ENCODE measurements at regions not wholly inside any gene's neighbourhood (a gene's known extent, or its start where the extent isn't known, plus 50 kb on each side); places are given as distances from the start of the nearest gene placed in this dataset.

GRCh38 chrX:23610495-23610894, 56.8 kb upstream of the PRDX4 start:
- no peaks in the 10 kb centered on the region for H3K36me3 ChIP-seq (ENCODE audit: control insufficient read depth, low read length)
- H3K27ac ChIP-seq (ENCODE audit: low read depth, low read length), result no peak overlapping the region
- no peaks in the 10 kb centered on the region for H3K9me3 ChIP-seq (ENCODE audit: control insufficient read depth, insufficient read depth, low read length)
- no peaks in the 10 kb centered on the region for H3K9me2 ChIP-seq (replicated peaks; ENCODE audit: control insufficient read depth, low read length)
- TF ChIP-seq EZH2phosphoT487 (IDR thresholded peaks at IDR 0.05; ENCODE audit: borderline replicate concordance, low read length), result no peak
- no peak for TF ChIP-seq CTCF (IDR thresholded peaks at IDR 0.05; ENCODE audit: low read depth, low read length, poor library complexity, severe bottlenecking)
- H3K79me2 ChIP-seq (ENCODE audit: control insufficient read depth, low read length), result no peaks in the 10 kb centered on the region
- no peaks in the 10 kb centered on the region for H4K20me1 ChIP-seq (ENCODE audit: control insufficient read depth, insufficient read depth, low read depth, low read length)
- no peaks in the 10 kb centered on the region for H3F3A ChIP-seq (ENCODE audit: control insufficient read depth, insufficient read depth)
- H3K4me3 ChIP-seq (ENCODE audit: low read length), result no peak overlapping the region
- no peaks in the 10 kb centered on the region for H3K4me1 ChIP-seq (ENCODE audit: control insufficient read depth, low read length)
- H3K27me3 ChIP-seq (ENCODE audit: control insufficient read depth, low read length), result no peaks in the 10 kb centered on the region
- H3K4me2 ChIP-seq (ENCODE audit: low read length), result no peak overlapping the region

GRCh38 chrX:23612846-23613245, 54.4 kb upstream of the PRDX4 start:
- no peaks in the 10 kb centered on the region for H3K9me3 ChIP-seq (ENCODE audit: control insufficient read depth, insufficient read depth, low read length)
- no peaks in the 10 kb centered on the region for H3F3A ChIP-seq (ENCODE audit: control insufficient read depth, insufficient read depth)
- H3K4me1 ChIP-seq (ENCODE audit: control insufficient read depth, low read length), result no peaks in the 10 kb centered on the region
- H3K9me2 ChIP-seq (replicated peaks; ENCODE audit: control insufficient read depth, low read length), result no peaks in the 10 kb centered on the region
- no peak overlapping the region for H3K27ac ChIP-seq (ENCODE audit: low read depth, low read length)
- no peaks in the 10 kb centered on the region for H3K79me2 ChIP-seq (ENCODE audit: control insufficient read depth, low read length)
- TF ChIP-seq EZH2phosphoT487 (IDR thresholded peaks at IDR 0.05; ENCODE audit: borderline replicate concordance, low read length) (no peak), CTCF (IDR thresholded peaks at IDR 0.05; ENCODE audit: low read depth, low read length, poor library complexity, severe bottlenecking) (no peak)
- no peaks in the 10 kb centered on the region for H3K36me3 ChIP-seq (ENCODE audit: control insufficient read depth, low read length)
- no peaks in the 10 kb centered on the region for H3K27me3 ChIP-seq (ENCODE audit: control insufficient read depth, low read length)
- no peak overlapping the region for H3K4me2 ChIP-seq (ENCODE audit: low read length)
- no peak overlapping the region for H3K4me3 ChIP-seq (ENCODE audit: low read length)
- H4K20me1 ChIP-seq (ENCODE audit: control insufficient read depth, insufficient read depth, low read depth, low read length), result no peaks in the 10 kb centered on the region

GRCh38 chrX:23616361-23616760, 50.9 kb upstream of the PRDX4 start:
- Histone ChIP-seq H3K79me2 (ENCODE audit: control insufficient read depth, low read length) (no peaks in the 10 kb centered on the region), H3K4me1 (ENCODE audit: control insufficient read depth, low read length) (no peaks in the 10 kb centered on the region), H3K27ac (ENCODE audit: low read depth, low read length) (no peak overlapping the region), H3K27me3 (ENCODE audit: control insufficient read depth, low read length) (no peaks in the 10 kb centered on the region), H4K20me1 (ENCODE audit: control insufficient read depth, insufficient read depth, low read depth, low read length) (no peaks in the 10 kb centered on the region), H3K9me2 (replicated peaks; ENCODE audit: control insufficient read depth, low read length) (no peaks in the 10 kb centered on the region), H3K4me3 (ENCODE audit: low read length) (no peak overlapping the region), H3K36me3 (ENCODE audit: control insufficient read depth, low read length) (no peaks in the 10 kb centered on the region), H3K9me3 (ENCODE audit: control insufficient read depth, insufficient read depth, low read length) (no peaks in the 10 kb centered on the region), H3K4me2 (ENCODE audit: low read length) (no peak overlapping the region), H3F3A (ENCODE audit: control insufficient read depth, insufficient read depth) (no peaks in the 10 kb centered on the region)
- TF ChIP-seq CTCF (IDR thresholded peaks at IDR 0.05; ENCODE audit: low read depth, low read length, poor library complexity, severe bottlenecking), result peak; percentile 23
- no peak for TF ChIP-seq EZH2phosphoT487 (IDR thresholded peaks at IDR 0.05; ENCODE audit: borderline replicate concordance, low read length)
